Upper lobe of left lung (tissue), 4 donors: ENCODE measurements at regions not wholly inside any gene's neighbourhood (a gene's known extent, or its start where the extent isn't known, plus 50 kb on each side); places are given as distances from the start of the nearest gene placed in this dataset.

Experiments
- EP300 ChIP-seq, 4 donors: sonication (generic); formaldehyde crosslinking; IDR thresholded peaks; one replicate each; pipeline ENCODE4 v1.5.1; 2017; ENCODE audit warnings: antibody characterized with exemption in 4 of 4, control low read depth in 2 of 4
- POLR2A ChIP-seq, 4 donors: fragments of 450-650 bp; IDR thresholded peaks; one replicate each; pipeline ENCODE4 v1.5.1; 2016 to 2017; ENCODE audit warnings: antibody characterized with exemption in 4 of 4, mild to moderate bottlenecking in 2 of 4
- POLR2AphosphoS5 ChIP-seq, 2 donors: sonication (generic); formaldehyde crosslinking; IDR thresholded peaks; one replicate each; pipeline ENCODE4 v1.5.1; 2017; ENCODE audit warnings: antibody characterized with exemption in 2 of 2
- TF ChIP-seq, protein P1 (sequence below), 6 experiments: fragments of 450-650 bp in 4 of 6; fragments of 200-600 bp in 2 of 6; sonication (generic) in 2 of 6; IDR thresholded peaks; one replicate each; pipeline ENCODE4 v1.5.1; 2016 to 2019; ENCODE audit warnings: antibody characterized with exemption in 6 of 6

- TF ChIP-seq, protein P1, sequence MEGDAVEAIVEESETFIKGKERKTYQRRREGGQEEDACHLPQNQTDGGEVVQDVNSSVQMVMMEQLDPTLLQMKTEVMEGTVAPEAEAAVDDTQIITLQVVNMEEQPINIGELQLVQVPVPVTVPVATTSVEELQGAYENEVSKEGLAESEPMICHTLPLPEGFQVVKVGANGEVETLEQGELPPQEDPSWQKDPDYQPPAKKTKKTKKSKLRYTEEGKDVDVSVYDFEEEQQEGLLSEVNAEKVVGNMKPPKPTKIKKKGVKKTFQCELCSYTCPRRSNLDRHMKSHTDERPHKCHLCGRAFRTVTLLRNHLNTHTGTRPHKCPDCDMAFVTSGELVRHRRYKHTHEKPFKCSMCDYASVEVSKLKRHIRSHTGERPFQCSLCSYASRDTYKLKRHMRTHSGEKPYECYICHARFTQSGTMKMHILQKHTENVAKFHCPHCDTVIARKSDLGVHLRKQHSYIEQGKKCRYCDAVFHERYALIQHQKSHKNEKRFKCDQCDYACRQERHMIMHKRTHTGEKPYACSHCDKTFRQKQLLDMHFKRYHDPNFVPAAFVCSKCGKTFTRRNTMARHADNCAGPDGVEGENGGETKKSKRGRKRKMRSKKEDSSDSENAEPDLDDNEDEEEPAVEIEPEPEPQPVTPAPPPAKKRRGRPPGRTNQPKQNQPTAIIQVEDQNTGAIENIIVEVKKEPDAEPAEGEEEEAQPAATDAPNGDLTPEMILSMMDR (IDR thresholded peaks at IDR 0.05): no peak
- TF ChIP-seq EP300 (IDR thresholded peaks at IDR 0.05) (no peak), POLR2A (IDR thresholded peaks at IDR 0.05) (no peak), POLR2AphosphoS5 (IDR thresholded peaks at IDR 0.05) (no peak)
Observed at GRCh38 chr20:57768519-57768918, 58.7 kb upstream of the PMEPA1 start.
